OCI-LY7 (cell line): ENCODE measurements at regions not wholly inside any gene's neighbourhood (a gene's known extent, or its start where the extent isn't known, plus 50 kb on each side); places are given as distances from the start of the nearest gene placed in this dataset.
"Not testable (repeated sequence)": the region's sequence is repeated elsewhere in the genome, so short reads cannot be mapped to it uniquely, and the experiment has no call there.

Experiments used
- EZH2phosphoT487 ChIP-seq: fragments of 200-600 bp; sonication (generic); IDR thresholded peaks from 2 replicates; pipeline ENCODE4 v1.6.1; 2018; ENCODE audit warnings: low read depth, borderline replicate concordance, mild to moderate bottlenecking, mixed run types, antibody characterized with exemption, low read length, moderate library complexity, mixed read lengths
- TF ChIP-seq, protein P1 (sequence below): fragments of 200-600 bp; sonication (generic); conservative IDR thresholded peaks from 2 replicates; pipeline ENCODE4 v1.5.1; 2014; ENCODE audit warnings: mild to moderate bottlenecking, antibody characterized with exemption, low read length, moderate library complexity, mixed read lengths

DNA sequence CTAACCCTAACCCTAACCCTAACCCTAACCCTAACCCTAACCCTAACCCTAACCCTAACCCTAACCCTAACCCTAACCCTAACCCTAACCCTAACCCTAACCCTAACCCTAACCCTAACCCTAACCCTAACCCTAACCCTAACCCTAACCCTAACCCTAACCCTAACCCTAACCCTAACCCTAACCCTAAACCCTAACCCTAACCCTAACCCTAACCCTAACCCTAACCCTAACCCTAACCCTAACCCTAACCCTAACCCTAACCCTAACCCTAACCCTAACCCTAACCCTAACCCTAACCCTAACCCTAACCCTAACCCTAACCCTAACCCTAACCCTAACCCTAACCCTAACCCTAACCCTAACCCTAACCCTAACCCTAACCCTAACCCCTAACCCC, 80.6 kb upstream of the PLEKHG4B start:
- TF ChIP-seq, protein P1, sequence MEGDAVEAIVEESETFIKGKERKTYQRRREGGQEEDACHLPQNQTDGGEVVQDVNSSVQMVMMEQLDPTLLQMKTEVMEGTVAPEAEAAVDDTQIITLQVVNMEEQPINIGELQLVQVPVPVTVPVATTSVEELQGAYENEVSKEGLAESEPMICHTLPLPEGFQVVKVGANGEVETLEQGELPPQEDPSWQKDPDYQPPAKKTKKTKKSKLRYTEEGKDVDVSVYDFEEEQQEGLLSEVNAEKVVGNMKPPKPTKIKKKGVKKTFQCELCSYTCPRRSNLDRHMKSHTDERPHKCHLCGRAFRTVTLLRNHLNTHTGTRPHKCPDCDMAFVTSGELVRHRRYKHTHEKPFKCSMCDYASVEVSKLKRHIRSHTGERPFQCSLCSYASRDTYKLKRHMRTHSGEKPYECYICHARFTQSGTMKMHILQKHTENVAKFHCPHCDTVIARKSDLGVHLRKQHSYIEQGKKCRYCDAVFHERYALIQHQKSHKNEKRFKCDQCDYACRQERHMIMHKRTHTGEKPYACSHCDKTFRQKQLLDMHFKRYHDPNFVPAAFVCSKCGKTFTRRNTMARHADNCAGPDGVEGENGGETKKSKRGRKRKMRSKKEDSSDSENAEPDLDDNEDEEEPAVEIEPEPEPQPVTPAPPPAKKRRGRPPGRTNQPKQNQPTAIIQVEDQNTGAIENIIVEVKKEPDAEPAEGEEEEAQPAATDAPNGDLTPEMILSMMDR: not testable (repeated sequence)
- not testable (repeated sequence) for TF ChIP-seq EZH2phosphoT487
